Chondrocyte (in vitro differentiated cells): ENCODE measurements at regions not wholly inside any gene's neighbourhood (a gene's known extent, or its start where the extent isn't known, plus 50 kb on each side); places are given as distances from the start of the nearest gene placed in this dataset.

Source experiments
- DNase-seq: peaks from one replicate; pipeline ENCODE4 v3.0.0; 2021; ENCODE audit warnings: mixed read lengths, low spot score
- H3K27ac Mint-ChIP-seq: one replicate; pipeline ENCODE4 v1.8.0; 2021; ENCODE audit warnings: mild to moderate bottlenecking, moderate library complexity, mixed read lengths; ENCODE audit not compliant: unreplicated experiment
- H3K27me3 Mint-ChIP-seq: 2 replicates; pipeline ENCODE4 v1.8.0; 2021; ENCODE audit warnings: low read depth, mixed read lengths
- H3K36me3 Mint-ChIP-seq: 2 replicates; pipeline ENCODE4 v1.8.0; 2021; ENCODE audit warnings: low read depth, mixed read lengths
- H3K4me1 Mint-ChIP-seq: 2 replicates; pipeline ENCODE4 v1.8.0; 2021; ENCODE audit warnings: low read depth, mild to moderate bottlenecking, mixed read lengths
- H3K4me3 Mint-ChIP-seq: one replicate; pipeline ENCODE4 v1.8.0; 2021; ENCODE audit warnings: mild to moderate bottlenecking, moderate library complexity, mixed read lengths; ENCODE audit not compliant: unreplicated experiment
- H3K9me3 Mint-ChIP-seq: 2 replicates; pipeline ENCODE4 v1.8.0; 2021; ENCODE audit warnings: low read depth, mixed read lengths
- CTCF ChIP-seq: fragments of 200-600 bp; sonication (generic); IDR thresholded peaks from 2 replicates; pipeline ENCODE4 v1.5.0; 2021; ENCODE audit warnings: antibody characterized with exemption, mild to moderate bottlenecking, moderate library complexity

- no peak for DNase-seq
- peaks cover 31% of the 10 kb centered on the region for H3K27me3 Mint-ChIP-seq
- H3K4me1 Mint-ChIP-seq: no peaks in the 10 kb centered on the region
- H3K27ac Mint-ChIP-seq: no peak overlapping the region
- H3K9me3 Mint-ChIP-seq: peaks cover 4% of the 10 kb centered on the region
- no peaks in the 10 kb centered on the region for H3K36me3 Mint-ChIP-seq
- H3K4me3 Mint-ChIP-seq: no peak overlapping the region
- no peak for TF ChIP-seq CTCF
These were observed 318.0 kb upstream of the PUM3 start for GRCh38 chr9:3161912-3162311.

GRCh38 chr9:3157011-3157410 is 313.1 kb upstream of the PUM3 start:
- Mint-ChIP-seq H3K4me3 (no peak overlapping the region), H3K27ac (no peak overlapping the region), H3K4me1 (no peaks in the 10 kb centered on the region)

GRCh38 chr9:3151672-3152576 is 308.0 kb upstream of the PUM3 start:
- Mint-ChIP-seq H3K4me3 (no peak overlapping the region), H3K27ac (no peak overlapping the region)
- no peak for TF ChIP-seq CTCF

More at GRCh38 chr9:3157011-3157410, 313.1 kb upstream of the PUM3 start:
- DNase-seq: no peak
- Mint-ChIP-seq H3K27me3 (peaks cover 10% of the 10 kb centered on the region), H3K36me3 (peaks cover 2% of the 10 kb centered on the region), H3K9me3 (peaks cover 7% of the 10 kb centered on the region)
- TF ChIP-seq CTCF: no peak

GRCh38 chr9:3150074-3150473 is 306.2 kb upstream of the PUM3 start:
- Mint-ChIP-seq H3K36me3 (no peaks in the 10 kb centered on the region), H3K4me1 (no peaks in the 10 kb centered on the region), H3K9me3 (no peaks in the 10 kb centered on the region), H3K4me3 (no peak overlapping the region), H3K27ac (no peak overlapping the region), H3K27me3 (peaks cover 5% of the 10 kb centered on the region)
- no peak for TF ChIP-seq CTCF
- no peak for DNase-seq

More at GRCh38 chr9:3151672-3152576, 308.0 kb upstream of the PUM3 start:
- Mint-ChIP-seq H3K4me1 (no peaks in the 10 kb centered on the region), H3K27me3 (peaks cover 6% of the 10 kb centered on the region), H3K36me3 (peaks cover 2% of the 10 kb centered on the region), H3K9me3 (peaks cover 3% of the 10 kb centered on the region)
- no peak for DNase-seq

GRCh38 chr9:3138231-3139229 is 294.6 kb upstream of the PUM3 start:
- Mint-ChIP-seq H3K4me1 (peaks cover 16% of the 10 kb centered on the region), H3K9me3 (peaks cover 18% of the 10 kb centered on the region), H3K27me3 (no peaks in the 10 kb centered on the region), H3K36me3 (peaks cover 4% of the 10 kb centered on the region), H3K4me3 (no peak overlapping the region), H3K27ac (no peak overlapping the region)
- TF ChIP-seq CTCF: no peak
- DNase-seq: no peak
